Activated CD4-positive, alpha-beta memory T cell treated with anti-CD3 and anti-CD28 coated beads for 36 hours (primary cell): ENCODE measurements at regions not wholly inside any gene's neighbourhood (a gene's known extent, or its start where the extent isn't known, plus 50 kb on each side); places are given as distances from the start of the nearest gene placed in this dataset.

Experiments
- CTCF ChIA-PET: fragments of 350-600 bp; sonication (Branson Sonifier 250); formaldehyde crosslinking; loops from one replicate; lab custom pipeline; 2021; ENCODE audit warnings: antibody characterized with exemption, inconsistent platforms; lab: Charles Lee
- POLR2A ChIA-PET: fragments of 350-600 bp; sonication (Branson Sonifier 250); formaldehyde crosslinking; loops from one replicate; lab custom pipeline; 2021; ENCODE audit warnings: antibody characterized with exemption; lab: Charles Lee
- DNase-seq: peaks from one replicate; pipeline ENCODE4 v3.0.0-alpha.2; 2020
- H3K27ac Mint-ChIP-seq: one replicate; pipeline ENCODE4 v1.8.0; 2021; ENCODE audit warnings: mixed read lengths
- H3K27me3 Mint-ChIP-seq: one replicate; pipeline ENCODE4 v1.8.0; 2021; ENCODE audit warnings: mixed read lengths
- H3K36me3 Mint-ChIP-seq: one replicate; pipeline ENCODE4 v1.8.0; 2021; ENCODE audit warnings: mixed read lengths
- H3K4me1 Mint-ChIP-seq: one replicate; pipeline ENCODE4 v1.8.0; 2021; ENCODE audit warnings: low read depth, mixed read lengths
- H3K4me3 Mint-ChIP-seq: one replicate; pipeline ENCODE4 v1.8.0; 2021; ENCODE audit warnings: mild to moderate bottlenecking, mixed read lengths
- H3K9me3 Mint-ChIP-seq: one replicate; pipeline ENCODE4 v1.8.0; 2021; ENCODE audit warnings: mixed read lengths
- intact Hi-C: fragments of 100-400 bp; cut with micrococcal nuclease; formaldehyde crosslinking; loops from one replicate; pipeline ENCODE4 v1.15.1; 2023

DNA sequence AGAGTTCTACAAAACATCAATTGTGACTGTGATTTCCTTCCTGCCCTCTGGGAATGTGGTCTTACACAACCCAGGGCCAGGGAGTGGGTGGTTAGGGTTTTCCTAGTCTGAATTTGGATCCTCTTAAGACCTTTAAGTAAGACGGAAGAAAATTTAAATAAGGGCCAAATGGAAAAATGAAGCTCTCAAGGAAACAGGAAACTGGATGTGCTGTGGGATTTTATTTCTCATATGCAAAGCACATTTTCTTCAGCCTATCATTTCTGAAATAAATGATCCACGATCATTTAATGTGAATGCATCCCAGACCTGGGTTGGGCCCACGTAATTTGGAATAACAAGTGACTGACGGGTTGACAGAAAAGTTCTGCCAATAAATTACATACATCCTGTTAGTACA lies 243.6 kb downstream of the CLIC5 start:
- Mint-ChIP-seq H3K27me3 (peaks cover 9% of the 10 kb centered on the region), H3K4me3 (no peak overlapping the region), H3K27ac (no peak overlapping the region), H3K4me1 (no peaks in the 10 kb centered on the region), H3K36me3 (no peaks in the 10 kb centered on the region), H3K9me3 (peaks cover 6% of the 10 kb centered on the region)
- ChIA-PET CTCF (no interaction called here), POLR2A (no interaction called here)
- DNase-seq, result no peak
- intact Hi-C loops, result no loop called here

DNA sequence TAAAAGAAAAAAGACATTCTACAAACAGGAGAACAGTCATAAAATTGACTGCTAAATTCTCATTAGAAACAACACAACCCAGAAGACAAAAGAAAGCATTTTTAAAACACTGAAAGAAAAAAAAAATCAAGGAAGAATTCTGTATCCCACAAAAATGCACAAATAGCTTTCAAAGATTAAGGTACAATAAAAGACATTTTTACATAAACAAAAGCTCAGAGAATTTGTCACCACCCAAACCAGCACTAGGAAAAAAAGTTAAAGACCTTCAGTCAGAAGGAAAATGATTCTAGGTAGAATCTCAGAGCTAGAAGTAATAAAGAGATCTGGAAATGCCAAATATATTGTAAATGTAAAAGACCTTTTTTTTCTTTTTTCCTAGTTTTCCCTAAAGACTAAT lies 252.4 kb downstream of the CLIC5 start:
- no peak for DNase-seq
- Mint-ChIP-seq H3K4me3 (no peak overlapping the region), H3K4me1 (peaks cover 9% of the 10 kb centered on the region), H3K27me3 (peaks cover 11% of the 10 kb centered on the region), H3K36me3 (peaks cover 13% of the 10 kb centered on the region), H3K9me3 (peaks cover 23% of the 10 kb centered on the region), H3K27ac (no peak overlapping the region)
- ChIA-PET CTCF (interaction anchor here (0.6 kb wide), 1 partner anchor 13 kb away, joined by 4 read pairs; no protein-coding TSS in a partner anchor), POLR2A (no interaction called here)
- intact Hi-C loops, result no loop called here

DNA sequence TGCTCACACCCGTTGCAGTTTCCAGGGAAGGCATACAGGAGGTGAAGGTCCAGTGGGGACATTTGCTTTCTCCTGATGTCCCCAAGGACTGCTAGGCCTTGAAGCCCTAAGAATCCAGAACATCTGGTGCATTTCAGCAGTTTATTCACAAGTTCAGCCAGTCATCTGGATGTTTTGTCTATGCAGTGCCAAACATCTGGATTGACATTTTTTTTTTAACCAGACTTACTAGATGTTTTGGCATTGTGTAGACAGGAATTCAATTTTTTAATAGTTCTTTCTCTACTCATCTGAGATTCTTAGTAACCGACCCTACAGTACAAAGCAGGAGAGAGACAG lies 256.2 kb downstream of the CLIC5 start:
- Mint-ChIP-seq H3K4me1 (peaks cover 12% of the 10 kb centered on the region), H3K36me3 (peaks cover 10% of the 10 kb centered on the region), H3K9me3 (peaks cover 13% of the 10 kb centered on the region), H3K27me3 (peaks cover 12% of the 10 kb centered on the region), H3K4me3 (no peak overlapping the region), H3K27ac (no peak overlapping the region)
- intact Hi-C loops, result no loop called here
- DNase-seq, result no peak
- POLR2A ChIA-PET, result no interaction called here
- CTCF ChIA-PET, result no interaction called here

DNA sequence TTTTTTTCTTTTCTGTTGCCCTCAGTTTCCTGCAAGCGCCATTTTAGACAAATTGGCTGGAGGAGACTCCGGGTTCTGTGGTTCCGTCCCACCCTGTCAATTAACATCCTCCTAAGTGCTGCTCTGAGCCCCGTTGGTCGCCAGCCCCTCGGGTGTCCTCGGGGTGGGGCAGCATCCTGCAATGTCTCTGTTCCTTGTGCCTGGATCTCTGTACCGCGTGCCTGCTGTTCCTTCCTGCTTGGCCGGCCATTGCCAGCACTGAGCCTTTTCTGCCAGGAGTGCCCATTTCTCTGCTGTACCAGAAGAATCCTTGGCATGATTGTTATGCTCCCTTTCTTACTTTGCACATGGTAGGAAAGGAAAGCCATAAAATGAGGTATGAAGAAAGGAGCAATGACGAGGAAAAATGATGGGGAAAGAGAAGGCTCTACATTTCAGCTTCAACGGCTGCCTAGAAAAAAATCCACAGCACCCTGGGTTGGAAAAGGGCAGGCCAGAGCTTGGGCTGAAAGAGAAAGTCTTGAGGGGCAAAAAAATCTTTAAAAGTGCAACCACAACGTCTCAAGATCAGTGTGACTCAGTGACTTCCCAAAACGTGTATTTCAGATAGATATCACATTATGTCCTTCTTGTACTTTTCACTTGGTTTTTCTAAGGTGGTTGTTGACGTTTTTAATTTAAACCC lies 256.7 kb downstream of the CLIC5 start:
- H3K27me3 Mint-ChIP-seq, result peaks cover 10% of the 10 kb centered on the region
- peaks cover 12% of the 10 kb centered on the region for H3K4me1 Mint-ChIP-seq
- no peak for DNase-seq
- ChIA-PET POLR2A (no interaction called here), CTCF (no interaction called here)
- peaks cover 8% of the 10 kb centered on the region for H3K36me3 Mint-ChIP-seq
- intact Hi-C loops, result no loop called here
- H3K9me3 Mint-ChIP-seq, result peaks cover 10% of the 10 kb centered on the region
- H3K4me3 Mint-ChIP-seq, result no peak overlapping the region
- peak overlapping the region; percentile 43 for H3K27ac Mint-ChIP-seq

DNA sequence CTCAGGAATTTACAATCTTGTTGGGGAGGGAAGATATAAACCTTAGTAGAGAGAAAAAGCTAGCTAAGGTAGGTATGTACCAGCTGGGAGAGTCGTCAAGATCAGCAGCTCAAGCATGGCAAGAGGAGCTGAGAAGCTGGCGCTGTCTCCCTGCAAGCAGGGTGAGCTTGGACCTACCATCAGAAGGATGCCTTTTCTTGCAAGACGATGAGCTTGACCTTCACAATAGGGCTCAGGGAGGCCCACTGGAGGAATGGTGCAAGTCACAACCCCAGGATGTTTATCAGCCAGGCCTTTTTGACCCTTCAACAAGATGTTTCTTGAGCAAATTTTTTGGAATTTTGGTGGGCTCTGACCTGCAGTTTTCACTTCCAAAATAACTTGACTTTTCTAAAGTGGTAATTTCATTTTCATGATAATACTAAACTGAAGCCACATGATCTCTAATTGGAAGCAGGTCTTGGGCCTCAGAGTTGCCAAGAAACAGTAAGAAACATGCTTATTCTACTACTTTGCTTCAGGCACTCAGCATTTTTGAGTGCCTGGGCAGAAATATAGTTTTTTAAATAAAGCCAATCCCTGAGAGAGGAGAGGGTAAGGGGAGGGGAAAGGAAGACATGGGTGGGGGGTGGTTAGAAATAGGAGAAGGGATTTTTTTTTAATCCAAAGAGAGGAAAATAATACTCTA lies 258.1 kb downstream of the CLIC5 start:
- ChIA-PET POLR2A (no interaction called here), CTCF (no interaction called here)

DNA sequence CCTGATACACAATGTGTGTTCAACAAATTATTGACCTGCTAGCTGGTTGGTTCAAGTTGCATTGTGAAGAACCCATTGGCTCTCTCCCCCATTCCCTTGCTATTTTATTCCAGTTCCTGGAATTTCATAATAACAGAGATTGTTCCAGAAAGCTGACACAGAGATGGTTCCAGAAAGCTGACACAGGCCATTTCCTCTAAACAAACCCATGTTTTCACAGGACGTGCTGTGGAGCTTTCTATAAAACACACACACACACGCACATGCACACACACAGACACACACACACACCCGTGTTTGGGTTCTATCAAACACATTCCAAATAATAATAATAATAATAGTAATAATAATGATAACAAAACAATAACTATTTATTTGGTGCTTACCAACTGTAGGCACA lies 259.1 kb downstream of the CLIC5 start:
- Mint-ChIP-seq H3K9me3 (no peaks in the 10 kb centered on the region), H3K4me3 (no peak overlapping the region), H3K4me1 (peaks cover 12% of the 10 kb centered on the region), H3K27ac (no peak overlapping the region), H3K27me3 (peaks cover 6% of the 10 kb centered on the region), H3K36me3 (no peaks in the 10 kb centered on the region)
- intact Hi-C loops, result no loop called here
- POLR2A ChIA-PET, result no interaction called here
- no peak for DNase-seq
- CTCF ChIA-PET, result no interaction called here

More for the DNA sequence above, 258.1 kb downstream of the CLIC5 start:
- DNase-seq, result no peak
- Mint-ChIP-seq H3K4me3 (no peak overlapping the region), H3K27ac (no peak overlapping the region), H3K36me3 (no peaks in the 10 kb centered on the region), H3K4me1 (peaks cover 12% of the 10 kb centered on the region), H3K9me3 (no peaks in the 10 kb centered on the region), H3K27me3 (peaks cover 7% of the 10 kb centered on the region)
- intact Hi-C loops, result no loop called here

DNA sequence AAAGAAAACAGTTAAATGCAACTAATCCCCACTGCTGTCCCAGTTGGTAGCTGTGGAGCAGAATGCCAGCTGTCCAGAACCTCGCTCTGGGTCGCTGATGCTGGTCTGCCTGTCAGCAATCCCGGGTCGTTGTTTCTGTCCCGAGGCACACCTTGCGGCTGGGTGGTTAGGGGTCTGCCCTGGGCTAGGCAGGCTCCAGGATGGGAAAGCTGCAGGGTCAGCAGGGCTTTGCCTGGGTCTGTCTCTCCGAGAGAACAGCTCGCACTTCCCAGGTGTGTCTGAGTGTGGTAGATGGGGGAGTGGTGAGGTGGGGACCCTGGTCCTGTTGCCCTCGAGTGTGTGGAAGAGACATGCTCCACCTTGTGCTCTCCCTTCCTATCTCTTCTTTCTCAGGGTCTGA lies 261.2 kb downstream of the CLIC5 start:
- intact Hi-C loops, result no loop called here
- POLR2A ChIA-PET, result no interaction called here
- Mint-ChIP-seq H3K27me3 (peaks cover 5% of the 10 kb centered on the region), H3K36me3 (no peaks in the 10 kb centered on the region), H3K4me1 (peaks cover 10% of the 10 kb centered on the region), H3K9me3 (no peaks in the 10 kb centered on the region), H3K27ac (no peak overlapping the region), H3K4me3 (no peak overlapping the region)
- CTCF ChIA-PET, result no interaction called here
- no peak for DNase-seq

DNA sequence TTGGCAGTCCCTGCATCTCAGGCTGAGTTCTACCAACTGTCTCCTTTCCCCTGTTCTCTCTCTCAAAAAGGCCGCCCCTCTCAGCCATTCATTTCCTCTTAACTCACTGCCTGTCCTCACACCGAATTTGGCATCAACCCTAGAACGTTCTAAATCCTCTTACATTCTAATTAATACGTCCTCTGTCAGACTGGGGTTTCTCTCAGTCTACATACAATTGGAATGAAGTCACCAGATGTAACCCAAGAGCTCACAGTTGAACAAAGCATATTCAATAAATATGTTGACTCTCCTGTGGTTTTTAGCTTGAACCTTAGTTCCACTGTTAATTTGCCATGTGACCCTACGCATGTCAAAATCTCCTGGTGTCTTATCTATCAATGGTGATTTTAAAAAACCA lies 269.6 kb downstream of the CLIC5 start:
- DNase-seq, result no peak
- H3K4me3 Mint-ChIP-seq, result no peak overlapping the region
- peaks cover 8% of the 10 kb centered on the region for H3K36me3 Mint-ChIP-seq
- peaks cover 1% of the 10 kb centered on the region for H3K27me3 Mint-ChIP-seq
- peaks cover 15% of the 10 kb centered on the region for H3K9me3 Mint-ChIP-seq
- intact Hi-C loops, result no loop called here
- ChIA-PET CTCF (no interaction called here), POLR2A (no interaction called here)
- peaks cover 12% of the 10 kb centered on the region for H3K4me1 Mint-ChIP-seq
- no peak overlapping the region for H3K27ac Mint-ChIP-seq

DNA sequence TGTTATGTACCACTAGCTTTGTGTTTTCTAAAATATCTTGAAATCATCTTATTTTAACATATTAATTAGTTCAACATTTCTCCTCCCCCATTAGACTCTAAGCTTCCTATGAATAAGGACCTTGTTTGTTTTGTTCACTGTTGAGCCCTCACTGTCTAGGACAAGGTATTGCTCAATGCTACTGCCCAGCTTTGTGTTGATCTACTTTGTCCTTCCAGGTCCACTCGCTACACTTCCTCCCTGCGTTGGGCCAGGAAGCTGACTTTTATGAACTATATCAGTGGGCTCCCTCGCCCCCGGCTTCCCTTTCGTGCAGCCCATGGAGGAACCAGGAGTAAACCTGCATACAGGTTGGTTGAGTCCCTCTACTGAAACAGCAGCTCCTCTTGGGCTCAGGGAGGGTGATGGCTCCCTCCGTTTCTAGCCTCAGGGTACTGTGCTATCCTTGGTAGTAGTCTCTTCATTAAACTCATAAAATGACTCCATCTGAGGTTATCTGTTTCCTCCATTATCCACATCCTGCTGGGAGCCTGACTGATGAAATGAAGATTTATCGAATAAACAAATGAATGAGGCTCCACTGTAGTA lies 272.5 kb downstream of the CLIC5 start:
- H3K4me3 Mint-ChIP-seq, result no peak overlapping the region
- H3K27ac Mint-ChIP-seq, result no peak overlapping the region
- intact Hi-C loops, result no loop called here
- ChIA-PET CTCF (no interaction called here), POLR2A (no interaction called here)
- DNase-seq, result no peak
- H3K9me3 Mint-ChIP-seq, result peaks cover 11% of the 10 kb centered on the region
- no peaks in the 10 kb centered on the region for H3K27me3 Mint-ChIP-seq
- H3K4me1 Mint-ChIP-seq, result peaks cover 22% of the 10 kb centered on the region
- H3K36me3 Mint-ChIP-seq, result peaks cover 8% of the 10 kb centered on the region

DNA sequence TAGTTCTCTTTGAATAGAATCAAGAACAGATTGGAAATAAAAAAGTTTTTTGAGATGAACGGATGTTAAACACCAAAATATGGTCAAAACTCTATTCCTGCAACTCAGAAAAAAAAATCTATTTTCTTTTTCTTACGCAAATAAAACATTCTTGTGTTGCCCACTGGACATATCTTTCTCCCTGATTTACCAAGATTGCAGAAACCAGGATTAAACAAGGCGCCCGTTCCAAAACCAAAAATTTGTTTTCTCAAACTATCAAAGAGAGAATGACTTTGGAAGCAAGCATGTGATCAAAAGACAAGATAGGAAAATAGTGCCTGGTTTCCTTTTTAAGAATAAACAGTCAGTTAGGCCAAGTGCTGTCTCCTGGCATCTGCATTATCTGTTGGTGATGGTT lies 273.1 kb downstream of the CLIC5 start:
- H3K4me1 Mint-ChIP-seq, result peaks cover 27% of the 10 kb centered on the region
- no peak overlapping the region for H3K27ac Mint-ChIP-seq
- H3K36me3 Mint-ChIP-seq, result peaks cover 6% of the 10 kb centered on the region
- ChIA-PET CTCF (no interaction called here), POLR2A (interaction anchor here (1.4 kb wide), 1 partner anchor 59 kb away, joined by 3 read pairs; no protein-coding TSS in a partner anchor)
- intact Hi-C loops, result no loop called here
- H3K4me3 Mint-ChIP-seq, result no peak overlapping the region
- no peak for DNase-seq
- H3K27me3 Mint-ChIP-seq, result no peaks in the 10 kb centered on the region
- H3K9me3 Mint-ChIP-seq, result peaks cover 8% of the 10 kb centered on the region

DNA sequence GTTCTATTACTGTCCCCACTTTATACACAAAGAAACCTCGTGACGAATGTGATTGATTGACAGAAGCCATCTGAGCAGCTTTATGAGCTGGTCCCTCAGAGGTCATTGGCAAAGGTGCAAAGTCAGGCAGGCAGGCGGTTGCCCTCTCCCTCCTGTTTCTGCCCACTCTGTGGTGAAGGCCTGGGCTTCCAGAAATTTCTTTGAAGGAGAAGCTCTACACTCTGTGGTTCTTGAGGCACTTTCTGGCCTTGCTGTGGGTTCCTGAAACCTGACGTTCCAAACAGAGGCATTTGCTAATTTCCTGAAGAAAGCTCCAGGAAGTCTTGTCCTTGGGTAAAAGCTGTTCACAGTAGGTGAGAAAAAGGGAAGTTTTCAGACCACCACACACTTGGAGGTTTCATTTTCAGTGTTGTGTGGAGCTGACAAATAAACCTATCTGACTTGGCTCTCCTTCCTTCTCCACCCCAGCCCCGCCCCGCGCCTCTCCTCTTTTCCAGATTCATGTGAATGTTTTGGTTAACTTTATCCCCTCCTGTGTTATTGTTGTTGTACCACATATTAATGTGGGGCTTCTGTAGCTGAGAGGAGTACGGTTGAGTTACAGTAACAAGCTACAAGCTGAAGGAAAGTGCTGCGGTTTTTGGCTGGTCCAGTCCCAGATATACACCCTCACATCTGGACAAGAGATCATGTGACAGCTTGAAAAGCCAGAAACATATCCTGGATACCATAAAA lies 274.1 kb downstream of the CLIC5 start:
- H3K27ac Mint-ChIP-seq, result peak overlapping the region; percentile 2
- POLR2A ChIA-PET, result interaction anchor here (0.5 to 1.4 kb wide), 6 partner anchors 27 to 318 kb away, joined by 3 to 8 read pairs (median 3); no protein-coding TSS in a partner anchor
- H3K36me3 Mint-ChIP-seq, result no peaks in the 10 kb centered on the region
- peak; percentile 28 for DNase-seq
- CTCF ChIA-PET, result interaction anchor here (1.1 kb wide), 1 partner anchor 30 kb away, joined by 5 read pairs; no protein-coding TSS in a partner anchor
- no peaks in the 10 kb centered on the region for H3K9me3 Mint-ChIP-seq
- intact Hi-C loops, result no loop called here
- H3K4me3 Mint-ChIP-seq, result no peak overlapping the region
- no peaks in the 10 kb centered on the region for H3K27me3 Mint-ChIP-seq
- H3K4me1 Mint-ChIP-seq, result peaks cover 37% of the 10 kb centered on the region

DNA sequence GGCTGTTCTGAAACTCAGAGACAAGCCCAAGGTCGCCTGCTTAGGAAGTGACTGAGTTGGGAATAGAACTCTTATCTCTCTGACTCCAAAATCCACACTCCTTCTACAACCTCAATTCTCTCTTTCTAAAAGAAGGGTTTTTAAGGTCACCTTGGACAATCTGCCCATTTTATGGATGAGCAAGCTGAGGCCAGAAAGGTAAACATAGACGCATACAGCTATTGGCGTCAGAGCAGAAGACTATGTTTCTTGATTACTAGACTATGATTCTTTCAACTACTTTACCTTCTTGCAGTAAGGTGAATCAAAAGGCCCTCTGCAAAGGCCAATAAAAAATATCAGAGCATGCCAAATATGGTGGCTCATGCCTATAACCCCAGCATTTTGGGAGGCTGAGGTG lies 276.6 kb downstream of the CLIC5 start:
- POLR2A ChIA-PET, result no interaction called here
- Mint-ChIP-seq H3K4me1 (peaks cover 49% of the 10 kb centered on the region), H3K4me3 (no peak overlapping the region), H3K27me3 (peaks cover 2% of the 10 kb centered on the region), H3K36me3 (no peaks in the 10 kb centered on the region), H3K27ac (no peak overlapping the region), H3K9me3 (no peaks in the 10 kb centered on the region)
- intact Hi-C loops, result no loop called here
- no peak for DNase-seq
- CTCF ChIA-PET, result interaction anchor here (0.9 kb wide), 1 partner anchor 24 kb away, joined by 4 read pairs; no protein-coding TSS in a partner anchor
